Right lobe of liver (tissue), 4 donors: ENCODE measurements at regions not wholly inside any gene's neighbourhood (a gene's known extent, or its start where the extent isn't known, plus 50 kb on each side); places are given as distances from the start of the nearest gene placed in this dataset.

Experiments used
- POLR2A ChIP-seq: fragments of 450-650 bp; IDR thresholded peaks from one replicate; pipeline ENCODE4 v1.6.1; 2017; ENCODE audit warnings: antibody characterized with exemption, mild to moderate bottlenecking
- TF ChIP-seq, protein P1 (sequence below), 4 donors: fragments of 200-600 bp in 3 of 4; fragments of 450-650 bp in 1 of 4; IDR thresholded peaks; one replicate each; pipeline versions ENCODE4 v1.5.1 to v1.8.0; 2016 to 2022; ENCODE audit warnings: antibody characterized with exemption in 4 of 4, mild to moderate bottlenecking in 2 of 4
- donor health status: DM: no; HTN: no; CAD: no.
- donor health status: DM: no; HTN: no; CAD: no.
- donor health status: DM: no; HTN: yes; CAD: no.

DNA sequence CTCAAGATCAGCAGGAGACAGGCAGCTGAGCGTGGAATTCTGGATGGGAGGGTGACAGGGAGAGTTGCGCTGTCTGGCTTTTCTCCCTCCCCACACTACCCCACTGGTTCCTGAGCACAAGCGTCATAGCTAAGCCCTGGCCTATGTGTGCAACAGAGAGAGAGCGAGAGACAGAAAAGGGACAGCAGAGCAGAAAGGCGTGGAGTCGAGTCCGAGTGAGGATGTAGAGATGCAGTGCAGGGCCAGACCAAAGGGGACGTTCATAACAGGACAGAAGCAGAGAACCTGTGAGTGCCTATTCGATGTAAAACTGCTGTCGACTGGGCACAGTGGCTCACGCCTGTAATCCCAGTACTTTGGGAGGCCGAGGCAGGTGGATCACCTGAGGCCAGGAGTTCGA lies 94.0 kb upstream of the TMEM45B start:
- no peak for TF ChIP-seq POLR2A
- TF ChIP-seq, protein P1, sequence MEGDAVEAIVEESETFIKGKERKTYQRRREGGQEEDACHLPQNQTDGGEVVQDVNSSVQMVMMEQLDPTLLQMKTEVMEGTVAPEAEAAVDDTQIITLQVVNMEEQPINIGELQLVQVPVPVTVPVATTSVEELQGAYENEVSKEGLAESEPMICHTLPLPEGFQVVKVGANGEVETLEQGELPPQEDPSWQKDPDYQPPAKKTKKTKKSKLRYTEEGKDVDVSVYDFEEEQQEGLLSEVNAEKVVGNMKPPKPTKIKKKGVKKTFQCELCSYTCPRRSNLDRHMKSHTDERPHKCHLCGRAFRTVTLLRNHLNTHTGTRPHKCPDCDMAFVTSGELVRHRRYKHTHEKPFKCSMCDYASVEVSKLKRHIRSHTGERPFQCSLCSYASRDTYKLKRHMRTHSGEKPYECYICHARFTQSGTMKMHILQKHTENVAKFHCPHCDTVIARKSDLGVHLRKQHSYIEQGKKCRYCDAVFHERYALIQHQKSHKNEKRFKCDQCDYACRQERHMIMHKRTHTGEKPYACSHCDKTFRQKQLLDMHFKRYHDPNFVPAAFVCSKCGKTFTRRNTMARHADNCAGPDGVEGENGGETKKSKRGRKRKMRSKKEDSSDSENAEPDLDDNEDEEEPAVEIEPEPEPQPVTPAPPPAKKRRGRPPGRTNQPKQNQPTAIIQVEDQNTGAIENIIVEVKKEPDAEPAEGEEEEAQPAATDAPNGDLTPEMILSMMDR (IDR thresholded peaks at IDR 0.05) = no peak
